ENCODE measurements at regions not wholly inside any gene's neighbourhood (a gene's known extent, or its start where the extent isn't known, plus 50 kb on each side); places are given as distances from the start of the nearest gene placed in this dataset.

DNA sequence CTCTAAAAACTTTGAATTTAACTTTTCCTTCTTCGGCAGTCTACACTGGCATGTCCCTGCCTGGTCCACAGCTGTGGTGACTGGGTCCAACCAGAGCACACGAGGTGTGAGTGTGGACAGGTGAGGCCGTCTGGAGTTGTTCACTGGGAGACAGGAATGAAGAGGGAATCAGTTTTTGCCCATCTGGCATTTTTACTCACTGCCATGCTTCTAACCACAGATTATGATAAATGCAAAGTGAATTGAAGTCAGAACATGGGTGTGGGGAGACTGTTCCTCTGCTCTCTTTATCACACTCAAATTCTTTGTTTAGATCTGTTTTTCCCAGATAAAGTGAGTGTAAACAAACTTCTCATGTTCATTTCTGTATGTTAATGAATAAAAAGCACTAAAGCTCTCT lies 54.7 kb upstream of the PIEZO2 start:
- Mint-ChIP-seq H3K27ac (no peak overlapping the region), H3K4me1 (ENCODE audit: low read depth) (no peaks in the 10 kb centered on the region), H3K4me3 (no peak overlapping the region), H3K36me3 (ENCODE audit: low read depth) (no peaks in the 10 kb centered on the region), H3K27me3 (no peaks in the 10 kb centered on the region), H3K9me3 (no peaks in the 10 kb centered on the region)
- intact Hi-C loops (cut with micrococcal nuclease): no loop called here
- no peak for DNase-seq
- ChIA-PET CTCF (no interaction called here), POLR2A (no interaction called here)
- ATAC-seq: no peak
- TF ChIP-seq, protein P1, sequence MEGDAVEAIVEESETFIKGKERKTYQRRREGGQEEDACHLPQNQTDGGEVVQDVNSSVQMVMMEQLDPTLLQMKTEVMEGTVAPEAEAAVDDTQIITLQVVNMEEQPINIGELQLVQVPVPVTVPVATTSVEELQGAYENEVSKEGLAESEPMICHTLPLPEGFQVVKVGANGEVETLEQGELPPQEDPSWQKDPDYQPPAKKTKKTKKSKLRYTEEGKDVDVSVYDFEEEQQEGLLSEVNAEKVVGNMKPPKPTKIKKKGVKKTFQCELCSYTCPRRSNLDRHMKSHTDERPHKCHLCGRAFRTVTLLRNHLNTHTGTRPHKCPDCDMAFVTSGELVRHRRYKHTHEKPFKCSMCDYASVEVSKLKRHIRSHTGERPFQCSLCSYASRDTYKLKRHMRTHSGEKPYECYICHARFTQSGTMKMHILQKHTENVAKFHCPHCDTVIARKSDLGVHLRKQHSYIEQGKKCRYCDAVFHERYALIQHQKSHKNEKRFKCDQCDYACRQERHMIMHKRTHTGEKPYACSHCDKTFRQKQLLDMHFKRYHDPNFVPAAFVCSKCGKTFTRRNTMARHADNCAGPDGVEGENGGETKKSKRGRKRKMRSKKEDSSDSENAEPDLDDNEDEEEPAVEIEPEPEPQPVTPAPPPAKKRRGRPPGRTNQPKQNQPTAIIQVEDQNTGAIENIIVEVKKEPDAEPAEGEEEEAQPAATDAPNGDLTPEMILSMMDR (IDR thresholded peaks at IDR 0.05): no peak

- Mint-ChIP-seq H3K9me3 (no peaks in the 10 kb centered on the region), H3K27ac (no peak overlapping the region), H3K4me3 (no peak overlapping the region), H3K27me3 (no peaks in the 10 kb centered on the region), H3K36me3 (ENCODE audit: low read depth) (no peaks in the 10 kb centered on the region), H3K4me1 (ENCODE audit: low read depth) (no peaks in the 10 kb centered on the region)
- TF ChIP-seq, protein P1 (IDR thresholded peaks at IDR 0.05): no peak
- DNase-seq: no peak
- no peak for ATAC-seq
- intact Hi-C loops (cut with micrococcal nuclease): no loop called here
- POLR2A ChIA-PET: no interaction called here
- CTCF ChIA-PET: no interaction called here
Measured at GRCh38 chr18:11199477-11199876, 50.1 kb upstream of the PIEZO2 start.
